Ishikawa (cell line): ENCODE measurements at regions not wholly inside any gene's neighbourhood (a gene's known extent, or its start where the extent isn't known, plus 50 kb on each side); places are given as distances from the start of the nearest gene placed in this dataset.

Experiments
- CEBPB ChIP-seq: IDR thresholded peaks from 2 replicates; pipeline ENCODE4 v1.6.1; 2012
- TEAD4 ChIP-seq: IDR thresholded peaks from 2 replicates; pipeline ENCODE4 v1.6.1; 2012
- TF ChIP-seq, protein P1 (sequence below): IDR thresholded peaks from 2 replicates; pipeline ENCODE4 v1.6.1; 2012

DNA sequence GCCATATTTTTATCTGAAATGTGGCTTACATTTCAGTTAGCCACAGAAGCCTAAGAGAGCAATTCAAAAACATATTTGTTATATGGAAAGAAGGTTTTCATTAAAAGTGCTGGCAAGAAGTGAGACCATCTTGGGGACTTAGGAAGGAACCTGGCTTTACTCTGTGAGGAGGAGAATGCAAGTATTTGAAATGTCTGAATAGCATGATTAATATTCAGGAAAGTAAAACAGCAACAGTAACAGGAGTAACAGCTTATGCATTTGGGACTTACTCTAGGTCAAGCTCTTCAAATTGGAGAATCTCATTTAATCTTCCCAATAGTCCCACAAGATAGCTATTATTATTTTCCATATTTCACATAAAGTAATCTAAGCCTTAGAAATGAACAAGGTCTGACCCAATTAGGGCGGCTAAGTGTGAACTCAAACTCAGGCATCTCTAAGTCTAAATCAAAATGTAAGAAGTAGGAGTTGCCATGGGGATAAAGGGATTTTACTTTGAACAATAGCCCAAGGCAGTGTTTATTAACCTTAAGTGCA, 816.5 kb downstream of the BCKDHB start:
- TF ChIP-seq TEAD4 (no peak), CEBPB (no peak)
- TF ChIP-seq, protein P1, sequence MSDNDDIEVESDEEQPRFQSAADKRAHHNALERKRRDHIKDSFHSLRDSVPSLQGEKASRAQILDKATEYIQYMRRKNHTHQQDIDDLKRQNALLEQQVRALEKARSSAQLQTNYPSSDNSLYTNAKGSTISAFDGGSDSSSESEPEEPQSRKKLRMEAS: no peak
